ENCODE measurements at regions not wholly inside any gene's neighbourhood (a gene's known extent, or its start where the extent isn't known, plus 50 kb on each side); places are given as distances from the start of the nearest gene placed in this dataset.

DNA sequence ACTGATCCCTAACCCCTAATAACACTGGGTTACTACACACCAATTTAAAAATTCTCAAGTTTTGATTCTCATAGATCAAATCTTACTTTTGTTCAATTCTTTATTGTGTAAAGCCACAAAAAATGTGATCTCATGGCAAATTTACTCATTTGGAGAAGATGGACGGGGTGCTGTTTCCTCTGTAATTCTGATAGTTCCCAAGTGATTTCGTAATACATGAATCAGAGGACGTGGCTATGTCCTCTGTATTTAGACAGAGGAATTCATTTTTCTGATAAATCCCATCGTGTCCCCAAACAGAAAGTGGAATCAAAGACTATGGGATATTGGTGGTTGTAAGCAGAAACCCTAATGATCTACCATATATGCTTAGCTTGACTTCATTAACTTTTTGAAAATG lies 76.6 kb upstream of the GNG2 start:
- Histone ChIP-seq H4K20me1 (ENCODE audit: insufficient read depth, low read length) (no peaks in the 10 kb centered on the region), H3K79me2 (ENCODE audit: insufficient read depth, low read depth, low read length) (no peaks in the 10 kb centered on the region), H3K4me1 (ENCODE audit: insufficient read depth, low read length, poor library complexity, severe bottlenecking) (no peaks in the 10 kb centered on the region), H3K9me2 (ENCODE audit: insufficient read depth, low read length) (no peaks in the 10 kb centered on the region), H3K36me3 (ENCODE audit: insufficient read depth, low read length) (no peaks in the 10 kb centered on the region), H3K4me3 (ENCODE audit: low read depth, low read length, poor library complexity, severe bottlenecking) (no peak overlapping the region), H3K9me3 (ENCODE audit: low read length) (0 out of 2 replicates have a peak, but pooled peaks cover 6% of the 10 kb centered on the region), H3K4me2 (ENCODE audit: low read length) (no peak overlapping the region), H3K27ac (ENCODE audit: low read depth, low read length, poor library complexity, severe bottlenecking) (no peak overlapping the region), H2AFZ (ENCODE audit: low read length) (no peak overlapping the region)
- no peak for TF ChIP-seq EZH2phosphoT487 (IDR thresholded peaks at IDR 0.05; ENCODE audit: borderline replicate concordance, low read depth, low read length)
- TF ChIP-seq, protein P1, sequence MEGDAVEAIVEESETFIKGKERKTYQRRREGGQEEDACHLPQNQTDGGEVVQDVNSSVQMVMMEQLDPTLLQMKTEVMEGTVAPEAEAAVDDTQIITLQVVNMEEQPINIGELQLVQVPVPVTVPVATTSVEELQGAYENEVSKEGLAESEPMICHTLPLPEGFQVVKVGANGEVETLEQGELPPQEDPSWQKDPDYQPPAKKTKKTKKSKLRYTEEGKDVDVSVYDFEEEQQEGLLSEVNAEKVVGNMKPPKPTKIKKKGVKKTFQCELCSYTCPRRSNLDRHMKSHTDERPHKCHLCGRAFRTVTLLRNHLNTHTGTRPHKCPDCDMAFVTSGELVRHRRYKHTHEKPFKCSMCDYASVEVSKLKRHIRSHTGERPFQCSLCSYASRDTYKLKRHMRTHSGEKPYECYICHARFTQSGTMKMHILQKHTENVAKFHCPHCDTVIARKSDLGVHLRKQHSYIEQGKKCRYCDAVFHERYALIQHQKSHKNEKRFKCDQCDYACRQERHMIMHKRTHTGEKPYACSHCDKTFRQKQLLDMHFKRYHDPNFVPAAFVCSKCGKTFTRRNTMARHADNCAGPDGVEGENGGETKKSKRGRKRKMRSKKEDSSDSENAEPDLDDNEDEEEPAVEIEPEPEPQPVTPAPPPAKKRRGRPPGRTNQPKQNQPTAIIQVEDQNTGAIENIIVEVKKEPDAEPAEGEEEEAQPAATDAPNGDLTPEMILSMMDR (conservative IDR thresholded peaks at IDR 0.05; ENCODE audit: low read length) = no peak
- no TSS peak for BruUV-seq (replicated peaks)
- POLR2A ChIA-PET = interaction anchor here (0.7 to 0.9 kb wide), 2 partner anchors 10 to 192 kb away, joined by 3 read pairs; no protein-coding TSS in a partner anchor
- no peak for DNase-seq (ENCODE audit: low spot score)
- intact Hi-C loops (cut with micrococcal nuclease; ENCODE audit: unreplicated experiment) = loop anchor here (5.0 kb wide), 1 partner anchor 349 kb away; no protein-coding TSS in a partner anchor
- CTCF ChIA-PET (ENCODE audit: unreplicated experiment) = no interaction called here

DNA sequence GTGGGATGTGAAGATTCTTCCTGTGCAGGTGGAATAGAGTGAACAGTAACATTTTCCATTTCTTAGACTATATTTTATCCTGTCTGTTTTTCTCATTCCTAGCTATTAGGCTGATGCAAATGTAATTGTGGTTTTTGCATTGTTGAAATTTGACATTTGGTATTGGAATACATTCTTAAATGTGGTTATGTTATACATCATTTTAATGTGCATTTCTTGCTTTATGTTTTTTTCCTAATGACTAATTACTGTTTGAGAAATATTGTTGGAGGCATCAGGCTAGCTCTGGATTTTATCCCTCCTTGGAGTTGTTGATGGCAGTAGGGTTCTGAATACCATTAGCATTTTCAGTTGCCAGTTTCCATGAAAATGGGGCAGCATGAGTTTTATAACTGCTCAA lies 75.9 kb upstream of the GNG2 start:
- Histone ChIP-seq H3K36me3 (ENCODE audit: insufficient read depth, low read length) (no peaks in the 10 kb centered on the region), H3K79me2 (ENCODE audit: insufficient read depth, low read depth, low read length) (no peaks in the 10 kb centered on the region), H3K27ac (ENCODE audit: low read depth, low read length, poor library complexity, severe bottlenecking) (no peak overlapping the region), H3K9me2 (ENCODE audit: insufficient read depth, low read length) (no peaks in the 10 kb centered on the region), H3K9me3 (ENCODE audit: low read length) (0 out of 2 replicates have a peak, but pooled peaks cover 6% of the 10 kb centered on the region), H3K4me2 (ENCODE audit: low read length) (no peak overlapping the region), H2AFZ (ENCODE audit: low read length) (no peak overlapping the region), H3K4me1 (ENCODE audit: insufficient read depth, low read length, poor library complexity, severe bottlenecking) (no peaks in the 10 kb centered on the region), H3K4me3 (ENCODE audit: low read depth, low read length, poor library complexity, severe bottlenecking) (no peak overlapping the region), H4K20me1 (ENCODE audit: insufficient read depth, low read length) (no peaks in the 10 kb centered on the region)
- BruUV-seq (replicated peaks) = no TSS peak
- intact Hi-C loops (cut with micrococcal nuclease; ENCODE audit: unreplicated experiment) = loop anchor here (5.0 kb wide), 1 partner anchor 348 kb away; no protein-coding TSS in a partner anchor
- POLR2A ChIA-PET = interaction anchor here (0.9 kb wide), 1 partner anchor 10 kb away, joined by 3 read pairs; no protein-coding TSS in a partner anchor
- CTCF ChIA-PET (ENCODE audit: unreplicated experiment) = no interaction called here
- TF ChIP-seq, protein P1 (conservative IDR thresholded peaks at IDR 0.05; ENCODE audit: low read length) = no peak
- TF ChIP-seq EZH2phosphoT487 (IDR thresholded peaks at IDR 0.05; ENCODE audit: borderline replicate concordance, low read depth, low read length) = no peak
- DNase-seq (ENCODE audit: low spot score) = no peak

DNA sequence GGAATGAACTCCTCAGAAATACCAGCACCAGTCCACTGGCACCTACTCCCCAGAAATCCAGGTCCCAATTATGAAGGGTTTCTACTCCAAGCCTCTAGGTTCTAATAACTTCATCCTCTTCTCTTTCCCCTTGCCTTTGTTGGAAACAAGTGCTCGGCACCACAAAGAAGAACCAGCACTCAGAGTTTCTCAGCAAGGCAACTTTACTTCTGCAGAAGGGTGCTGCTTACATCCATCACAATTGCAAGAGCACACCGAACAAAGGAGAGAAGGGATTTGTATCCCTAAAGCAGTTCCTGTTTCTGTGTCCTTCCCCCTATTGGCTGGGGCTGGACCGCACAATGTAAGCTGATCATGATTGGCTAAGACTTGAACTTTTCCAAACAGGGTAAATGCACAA lies 74.2 kb upstream of the GNG2 start:
- POLR2A ChIA-PET = no interaction called here
- DNase-seq (ENCODE audit: low spot score) = no peak
- intact Hi-C loops (cut with micrococcal nuclease; ENCODE audit: unreplicated experiment) = no loop called here
- Histone ChIP-seq H3K27ac (ENCODE audit: low read depth, low read length, poor library complexity, severe bottlenecking) (no peak overlapping the region), H2AFZ (ENCODE audit: low read length) (no peak overlapping the region), H3K79me2 (ENCODE audit: insufficient read depth, low read depth, low read length) (no peaks in the 10 kb centered on the region), H3K9me2 (ENCODE audit: insufficient read depth, low read length) (no peaks in the 10 kb centered on the region), H3K4me2 (ENCODE audit: low read length) (no peak overlapping the region), H3K4me1 (ENCODE audit: insufficient read depth, low read length, poor library complexity, severe bottlenecking) (no peaks in the 10 kb centered on the region), H3K9me3 (ENCODE audit: low read length) (0 out of 2 replicates have a peak, but pooled peaks cover 6% of the 10 kb centered on the region), H4K20me1 (ENCODE audit: insufficient read depth, low read length) (no peaks in the 10 kb centered on the region), H3K4me3 (ENCODE audit: low read depth, low read length, poor library complexity, severe bottlenecking) (no peak overlapping the region), H3K36me3 (ENCODE audit: insufficient read depth, low read length) (no peaks in the 10 kb centered on the region)
- no TSS peak for BruUV-seq (replicated peaks)
- CTCF ChIA-PET (ENCODE audit: unreplicated experiment) = no interaction called here
- TF ChIP-seq, protein P1 (conservative IDR thresholded peaks at IDR 0.05; ENCODE audit: low read length) = no peak
- no peak for TF ChIP-seq EZH2phosphoT487 (IDR thresholded peaks at IDR 0.05; ENCODE audit: borderline replicate concordance, low read depth, low read length)

Measured in OCI-LY7 (cell line).